Cardiac septum (tissue), 1 donor: ENCODE measurements at regions not wholly inside any gene's neighbourhood (a gene's known extent, or its start where the extent isn't known, plus 50 kb on each side); places are given as distances from the start of the nearest gene placed in this dataset.

Source experiments
- DNase-seq: peaks from one replicate; pipeline ENCODE4 v3.0.0-alpha.2; 2020; ENCODE audit warnings: low spot score
- intact Hi-C: fragments of 100-400 bp; cut with DNase I; formaldehyde crosslinking; loops from one replicate; pipeline ENCODE4 v1.14.0; 2022
- donor health status: DM: no; HTN: no; CAD: no.

DNA sequence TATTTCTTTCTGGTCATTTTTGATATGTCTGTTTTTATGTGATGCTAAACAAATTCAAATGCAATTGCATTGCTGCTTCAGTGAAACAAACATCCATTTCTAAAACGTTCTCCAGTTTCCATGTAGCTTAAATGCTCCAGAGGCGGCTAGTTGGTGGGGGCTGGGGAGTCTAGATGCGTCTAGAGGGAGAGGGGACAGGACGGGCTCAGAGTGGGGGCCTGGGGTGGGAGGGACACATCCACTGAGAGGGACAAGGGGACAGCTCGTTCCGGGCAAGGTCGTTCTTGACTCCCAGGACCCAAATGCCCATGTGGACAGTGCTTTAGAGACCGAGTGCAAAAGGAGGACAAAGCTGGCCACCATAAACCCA, 102.3 kb downstream of the FOXL1 start:
- no peak for DNase-seq
- intact Hi-C loops: no loop called here

DNA sequence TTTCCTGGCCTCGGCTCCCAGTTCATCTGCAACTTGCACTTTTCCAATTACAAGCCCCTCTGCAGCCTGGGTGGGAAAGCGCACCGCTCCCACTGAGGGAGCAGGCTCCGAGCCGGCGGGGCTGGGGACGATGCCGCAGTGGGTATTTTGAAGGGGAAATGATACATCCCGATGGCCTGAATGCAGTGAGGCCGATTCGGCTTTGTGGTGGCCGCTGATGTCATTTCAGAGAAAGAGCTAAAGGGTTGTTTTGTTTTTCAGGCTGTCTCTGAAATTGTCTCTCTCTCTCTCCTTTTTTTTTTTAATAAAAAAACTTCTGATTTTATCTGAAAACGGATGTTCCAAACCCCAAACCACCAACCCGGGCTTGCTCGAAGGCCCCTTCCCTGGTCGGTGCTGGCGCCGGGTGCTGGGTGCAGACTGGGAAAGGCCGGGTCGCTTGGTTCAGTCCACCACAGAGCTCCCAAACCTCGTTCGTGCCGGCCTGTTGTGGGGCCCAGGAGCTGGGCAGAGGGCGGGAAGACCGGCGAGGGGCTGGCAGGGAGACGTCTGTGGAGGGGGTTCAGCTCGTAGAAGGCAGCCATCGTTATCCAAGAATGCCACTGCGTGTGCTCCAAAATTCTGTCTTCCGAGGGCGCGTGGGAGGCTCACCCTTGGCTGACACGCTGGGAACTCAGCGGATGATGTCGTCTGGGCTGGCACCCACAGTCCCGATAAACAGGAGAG, 102.8 kb downstream of the FOXL1 start:
- intact Hi-C loops: no loop called here
- no peak for DNase-seq

DNA sequence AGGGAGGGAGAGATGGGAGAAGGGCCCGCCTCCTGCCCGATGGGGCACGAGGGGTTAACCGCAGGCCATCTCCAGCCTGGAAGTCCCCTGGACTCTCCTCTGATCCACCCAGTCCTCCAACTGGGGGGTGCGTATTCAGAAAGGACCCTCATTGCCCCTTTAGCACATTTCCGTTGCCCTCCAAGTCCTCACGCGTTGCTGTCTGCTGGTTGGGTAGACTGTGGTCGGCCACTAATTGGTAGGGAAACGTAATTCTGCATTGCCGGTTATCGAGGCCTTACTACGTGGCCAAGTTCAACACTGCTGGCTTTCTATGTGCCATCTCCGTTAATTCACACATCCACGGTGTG, 103.4 kb downstream of the FOXL1 start:
- intact Hi-C loops: no loop called here
- no peak for DNase-seq

DNA sequence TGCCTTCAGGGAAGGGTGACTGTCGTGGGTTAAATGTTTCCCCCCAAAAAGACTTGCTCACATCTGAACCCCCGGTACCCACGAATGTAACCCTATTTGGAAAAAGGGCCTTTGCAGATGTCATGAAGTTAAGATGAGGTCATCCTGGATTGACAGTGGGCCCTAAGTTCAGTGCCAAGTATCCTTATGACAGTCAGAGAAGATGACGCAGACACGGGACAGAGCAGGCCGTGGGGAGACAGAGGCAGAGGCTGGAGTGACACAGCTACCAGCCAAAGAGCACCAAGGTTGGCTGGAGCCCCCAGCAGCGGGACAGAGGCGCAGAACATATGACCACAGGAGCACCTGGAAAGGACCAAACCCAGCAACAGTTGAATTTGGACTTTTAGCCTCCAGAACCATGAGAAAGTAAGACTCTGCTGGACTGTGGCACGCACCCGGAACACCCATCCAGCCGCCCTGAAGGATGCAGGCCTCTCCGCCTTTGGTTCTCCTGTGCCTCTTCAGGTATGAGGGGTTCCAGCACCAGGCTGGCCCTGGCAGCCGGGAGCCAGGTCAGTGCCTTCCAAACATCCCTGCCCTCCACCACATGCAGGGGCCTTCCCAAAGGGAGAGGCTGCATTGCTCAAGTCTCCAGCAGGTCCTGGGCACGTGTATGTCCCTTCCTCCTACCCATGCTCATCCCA, 104.0 kb downstream of the FOXL1 start:
- no peak for DNase-seq
- intact Hi-C loops: no loop called here

DNA sequence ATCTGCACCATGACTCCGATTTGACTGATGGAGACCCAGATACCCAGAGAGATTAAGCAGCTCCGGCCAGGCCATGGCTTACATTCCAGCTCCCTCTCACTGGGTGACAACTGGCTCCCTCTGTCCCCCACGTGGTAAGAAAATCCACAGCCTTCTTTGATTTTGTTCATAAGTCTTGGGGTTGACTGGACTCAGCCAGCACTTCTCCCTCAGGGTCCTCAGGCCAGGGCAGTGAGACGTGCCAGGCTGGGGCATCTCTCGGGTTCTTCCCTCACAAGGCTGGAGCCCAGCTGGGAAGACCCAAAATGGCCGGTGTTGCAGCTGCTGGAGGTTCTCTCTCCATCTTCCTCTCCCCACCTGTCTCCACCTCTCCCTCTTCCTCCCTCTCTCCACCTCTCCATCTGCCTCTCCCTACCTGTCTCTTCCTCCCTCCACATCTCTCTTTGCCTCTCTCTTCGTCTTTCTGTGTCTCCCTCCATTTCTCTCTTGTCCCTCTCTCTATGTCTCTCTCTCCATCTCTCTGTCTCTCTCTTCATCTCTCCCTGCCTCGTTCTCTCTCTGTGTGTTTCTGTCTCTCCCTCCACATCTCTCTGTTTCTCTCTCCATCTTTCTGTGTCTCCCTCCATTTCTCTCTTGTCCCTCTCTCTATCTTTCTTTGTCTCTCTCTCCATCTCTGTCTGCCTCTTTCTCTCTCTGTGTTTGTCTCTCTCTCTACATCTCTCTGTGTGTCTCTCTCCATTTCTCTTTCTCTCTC, 105.3 kb downstream of the FOXL1 start:
- intact Hi-C loops: no loop called here

DNA sequence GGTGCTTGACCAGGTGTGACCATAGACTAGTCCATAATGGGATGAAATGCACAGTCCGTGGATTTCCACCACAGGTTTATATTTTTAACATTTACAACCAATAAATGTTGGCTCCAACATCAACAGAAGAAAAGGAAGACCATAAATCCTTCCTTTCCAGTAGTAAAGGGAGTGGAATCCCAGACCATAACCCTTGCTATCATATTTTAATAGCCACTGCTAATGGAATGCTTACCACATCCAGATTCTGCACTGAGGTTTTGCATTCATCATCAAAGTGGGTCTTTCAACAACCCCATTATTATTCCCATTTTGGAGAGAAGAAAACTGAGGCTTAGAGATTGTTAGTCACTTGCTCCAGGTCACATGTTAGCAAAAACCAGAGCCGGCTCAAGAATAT, 106.7 kb downstream of the FOXL1 start:
- DNase-seq: no peak
- intact Hi-C loops: no loop called here

More for the DNA sequence above, 105.3 kb downstream of the FOXL1 start:
- DNase-seq: no peak

DNA sequence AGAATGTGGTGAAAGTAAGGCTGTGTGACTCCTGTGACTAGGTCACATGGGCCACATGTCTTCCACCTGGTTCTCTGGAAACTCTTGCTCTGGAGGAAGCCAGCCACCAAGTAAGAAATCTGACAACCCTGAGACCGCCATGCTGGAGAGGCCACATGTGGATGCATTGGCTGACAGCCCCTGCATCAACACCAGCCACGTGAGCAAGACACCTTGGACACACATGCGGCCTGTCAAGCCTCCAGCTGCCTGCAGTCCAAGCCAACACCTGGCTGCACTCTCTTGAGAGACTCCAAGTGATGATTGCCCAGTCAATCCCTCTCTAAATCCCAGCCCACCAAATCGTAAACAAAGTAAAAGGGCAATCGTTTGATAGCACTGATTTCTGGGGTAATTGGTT, 112.6 kb downstream of the FOXL1 start:
- no peak for DNase-seq
- intact Hi-C loops: no loop called here

DNA sequence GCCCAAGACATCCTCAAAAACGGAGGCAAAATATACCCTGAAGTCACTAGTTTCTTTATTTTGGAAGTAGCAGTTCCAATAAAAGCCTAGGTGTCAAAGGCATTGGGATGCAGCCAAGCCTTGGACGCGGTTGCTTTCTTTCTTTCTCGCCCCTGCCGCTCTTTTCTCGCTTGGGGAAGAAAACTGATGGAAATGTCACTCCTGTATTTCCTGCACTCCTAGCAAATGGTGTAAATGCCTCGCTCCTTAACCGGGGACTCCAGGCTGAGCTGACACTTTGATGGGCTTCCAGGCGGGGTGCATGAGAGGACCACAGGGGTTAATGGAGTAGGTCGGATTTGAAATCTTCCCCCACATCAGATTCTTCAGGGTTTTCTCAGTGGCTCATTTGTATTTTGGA, 114.1 kb downstream of the FOXL1 start:
- intact Hi-C loops: no loop called here
- no peak for DNase-seq

DNA sequence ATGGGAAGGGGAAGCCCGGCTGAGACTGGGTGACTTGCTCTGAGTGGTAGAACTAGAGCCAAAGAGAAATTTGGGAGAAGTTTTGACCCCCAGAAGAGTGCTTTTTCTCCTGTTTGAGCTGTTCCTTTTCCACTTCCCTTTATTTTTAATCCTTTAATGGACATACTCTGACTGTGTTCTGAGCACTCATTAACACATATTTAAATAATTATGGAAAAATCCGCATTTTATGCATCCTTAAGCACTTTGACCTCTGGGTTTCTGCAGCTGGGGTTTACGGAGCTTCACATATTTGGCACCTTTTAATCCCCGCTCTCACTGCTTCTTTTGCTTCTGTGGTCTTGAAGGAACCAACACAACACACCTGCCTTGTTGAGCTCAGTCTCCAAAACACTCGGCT, 114.7 kb downstream of the FOXL1 start:
- DNase-seq: no peak
- intact Hi-C loops: no loop called here

DNA sequence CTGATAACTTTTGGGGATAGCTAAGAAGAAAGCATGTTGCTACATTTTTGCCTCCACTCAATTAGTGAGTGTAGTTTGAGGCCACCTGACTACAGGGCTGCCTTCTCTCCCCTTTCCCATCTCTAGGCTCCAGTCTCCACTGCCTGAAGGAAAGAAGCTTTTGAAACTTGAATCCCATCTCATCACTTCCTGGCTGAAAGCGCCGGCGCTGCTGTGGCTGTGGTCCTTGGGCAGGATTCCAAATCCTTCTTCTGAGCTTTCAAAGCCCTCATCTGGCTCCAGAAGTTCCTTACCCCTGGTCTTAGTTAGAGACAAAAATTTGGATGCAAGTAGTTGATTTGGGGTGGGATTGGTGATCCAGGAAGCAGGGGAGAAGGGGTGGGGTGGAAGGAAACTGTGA, 119.4 kb downstream of the FOXL1 start:
- DNase-seq: no peak
- intact Hi-C loops: no loop called here

DNA sequence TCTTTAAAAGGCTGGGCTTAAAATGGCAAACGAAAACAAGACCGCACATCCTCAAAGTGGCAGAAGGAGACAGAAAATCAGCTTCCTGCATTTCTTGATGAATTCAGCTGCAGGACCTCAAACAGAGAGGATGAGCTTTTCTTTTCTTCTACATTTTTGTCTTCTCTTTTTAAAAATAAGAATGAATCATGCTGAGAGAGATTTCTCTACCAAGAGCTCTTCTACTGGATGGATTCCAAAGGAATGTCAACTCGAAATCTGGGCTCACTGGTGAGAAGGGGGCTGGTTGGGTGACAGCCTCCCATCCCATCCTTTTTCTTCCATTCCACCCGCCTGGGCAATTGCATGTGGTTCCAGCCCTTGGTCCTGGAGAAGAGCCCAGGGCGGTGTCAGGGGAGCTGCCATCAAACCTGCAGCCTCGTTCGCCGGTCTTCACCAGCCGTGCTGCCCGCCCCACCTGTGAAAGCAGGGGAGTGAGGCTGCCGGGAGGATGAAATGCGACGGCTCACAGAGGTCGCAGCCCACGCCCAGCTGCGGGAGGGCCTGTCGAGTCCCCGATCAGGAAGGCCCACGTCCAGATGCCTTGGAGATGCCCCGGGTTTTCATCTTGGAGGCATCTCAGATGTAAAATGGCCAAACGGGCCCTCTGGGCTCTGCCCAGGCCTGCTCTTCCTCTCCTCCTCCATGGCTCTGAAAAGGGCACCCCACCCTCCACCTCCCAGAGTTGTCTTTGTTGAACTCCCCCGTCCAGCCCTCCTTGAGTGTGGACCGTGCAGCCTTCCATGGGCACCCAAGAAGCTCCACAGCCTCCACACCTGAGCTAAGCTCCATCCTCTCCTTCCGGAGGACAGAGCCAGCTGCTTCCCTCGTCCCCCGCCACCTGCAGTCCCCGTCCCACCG, 121.9 kb downstream of the FOXL1 start:
- no peak for DNase-seq
- intact Hi-C loops: no loop called here

DNA sequence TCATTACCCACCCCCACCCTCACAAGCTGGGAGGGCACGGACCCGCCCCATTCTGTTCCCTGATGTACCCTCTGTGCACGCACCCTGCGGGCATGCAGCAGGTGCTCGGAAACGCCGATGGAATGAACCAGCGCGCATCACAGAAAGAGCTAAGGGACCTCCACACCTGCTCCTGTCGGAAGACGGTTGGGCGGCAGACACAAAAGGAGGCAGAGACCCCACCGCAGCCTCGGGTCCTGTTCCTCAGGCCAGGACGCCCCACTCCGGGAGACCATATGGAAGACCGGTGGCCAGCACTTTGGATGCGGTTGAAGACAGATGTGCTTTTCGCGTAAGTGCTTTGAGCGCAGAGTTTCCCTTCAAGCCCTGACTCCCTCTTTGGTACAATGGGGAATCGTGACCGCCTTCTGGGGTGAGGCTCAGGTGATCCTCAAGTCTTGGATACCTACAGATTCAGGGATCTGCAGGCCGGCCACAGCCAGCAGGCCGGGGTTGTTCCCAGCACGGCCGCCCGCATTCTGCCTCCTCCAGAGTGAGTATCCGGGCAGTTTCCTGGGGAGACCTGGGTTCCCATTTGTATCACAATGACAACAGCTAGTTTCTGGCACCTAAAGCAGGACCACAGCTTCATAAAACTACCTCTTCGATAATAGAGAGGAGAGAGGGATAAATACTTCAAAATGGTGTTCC, 123.1 kb downstream of the FOXL1 start:
- intact Hi-C loops: no loop called here
- no peak for DNase-seq

DNA sequence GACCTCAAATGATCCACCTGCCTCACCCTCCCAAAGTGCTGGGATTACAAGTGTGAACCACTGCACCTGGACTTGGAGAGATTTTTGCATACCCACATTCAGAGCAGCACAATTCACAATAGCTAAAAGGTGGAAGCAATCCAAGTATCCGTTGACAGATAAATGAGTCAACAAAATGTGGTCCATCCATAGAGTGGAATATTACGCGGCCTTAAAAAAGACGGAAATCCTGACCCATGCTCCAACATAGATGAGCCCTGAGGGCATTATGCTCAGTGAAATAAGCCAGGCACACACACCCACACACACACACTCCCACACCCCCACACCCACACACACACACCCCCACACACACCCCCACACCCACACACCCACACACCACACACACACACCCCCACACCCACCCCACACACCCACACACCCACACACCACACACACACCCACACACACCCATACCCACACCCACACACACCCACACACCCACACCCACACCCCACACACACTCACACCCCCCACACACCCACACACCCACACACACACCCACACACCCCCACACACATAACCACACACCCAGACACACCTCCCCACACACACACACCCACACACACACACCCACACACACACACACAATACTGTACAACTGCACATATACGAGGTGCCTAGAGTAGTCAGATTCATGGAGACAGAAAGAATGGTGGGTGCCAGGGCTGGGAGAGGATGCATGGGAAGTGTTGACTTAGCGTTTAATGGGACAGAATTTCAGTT, 124.7 kb downstream of the FOXL1 start:
- intact Hi-C loops: no loop called here
- DNase-seq: no peak

DNA sequence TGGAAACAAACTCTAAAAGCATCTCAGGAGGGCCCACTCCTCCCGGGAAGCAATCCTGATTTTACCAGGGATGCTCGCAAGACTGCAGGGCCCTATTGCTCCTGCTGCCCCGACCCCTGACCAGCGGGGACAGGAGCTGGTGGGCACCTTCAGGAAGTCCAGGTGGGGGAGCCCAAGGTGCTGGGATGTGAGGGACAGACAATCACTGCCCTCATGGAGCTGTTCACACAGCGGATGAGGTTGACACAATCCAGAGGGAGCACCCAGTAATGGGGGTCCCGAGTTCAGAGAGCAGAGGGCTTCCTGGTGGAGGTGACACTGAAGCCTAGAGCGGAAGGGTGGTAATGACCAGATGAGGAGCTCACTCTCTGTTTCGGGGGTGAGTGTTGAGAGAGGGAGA, 126.2 kb downstream of the FOXL1 start:
- no peak for DNase-seq
- intact Hi-C loops: no loop called here

DNA sequence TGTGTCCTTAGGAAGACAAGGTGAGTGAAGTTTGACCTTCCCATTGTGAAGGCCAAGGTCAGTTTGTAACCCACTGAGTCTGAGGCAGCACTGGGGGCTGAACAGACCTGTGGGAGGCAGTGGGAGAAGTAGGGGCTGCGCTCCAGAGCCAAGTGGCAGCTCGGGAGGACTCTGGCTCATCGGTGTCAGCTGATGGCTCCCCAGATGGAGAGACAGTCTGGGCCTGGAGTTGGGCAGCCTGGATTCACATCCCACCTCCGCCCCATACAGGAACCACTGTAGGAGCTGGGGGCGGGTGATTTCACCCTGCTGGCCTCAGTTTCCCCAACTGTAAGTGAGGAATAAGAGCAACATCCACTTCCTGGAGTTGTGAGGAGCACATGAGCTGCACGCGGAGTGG, 128.4 kb downstream of the FOXL1 start:
- intact Hi-C loops: no loop called here
- no peak for DNase-seq

DNA sequence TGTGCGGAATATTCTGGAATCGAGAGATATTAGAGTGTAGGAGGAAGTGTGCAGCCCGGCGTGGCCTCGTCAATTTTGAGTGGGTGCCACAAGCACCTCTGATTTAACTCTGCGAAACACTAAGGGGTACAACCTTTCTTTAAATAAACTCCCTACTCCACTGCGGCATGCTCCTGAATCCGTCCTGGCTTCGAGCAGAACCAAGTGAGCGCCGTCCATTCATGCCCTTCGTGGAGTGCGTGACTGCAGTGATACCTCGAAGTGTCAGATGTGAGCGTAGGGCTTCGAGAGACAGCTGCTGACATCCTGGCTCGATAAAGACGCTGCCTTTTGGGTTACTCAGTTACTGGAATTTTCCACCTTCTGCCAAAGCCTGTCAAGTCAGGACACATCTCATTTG, 128.8 kb downstream of the FOXL1 start:
- intact Hi-C loops: no loop called here
- DNase-seq: no peak

DNA sequence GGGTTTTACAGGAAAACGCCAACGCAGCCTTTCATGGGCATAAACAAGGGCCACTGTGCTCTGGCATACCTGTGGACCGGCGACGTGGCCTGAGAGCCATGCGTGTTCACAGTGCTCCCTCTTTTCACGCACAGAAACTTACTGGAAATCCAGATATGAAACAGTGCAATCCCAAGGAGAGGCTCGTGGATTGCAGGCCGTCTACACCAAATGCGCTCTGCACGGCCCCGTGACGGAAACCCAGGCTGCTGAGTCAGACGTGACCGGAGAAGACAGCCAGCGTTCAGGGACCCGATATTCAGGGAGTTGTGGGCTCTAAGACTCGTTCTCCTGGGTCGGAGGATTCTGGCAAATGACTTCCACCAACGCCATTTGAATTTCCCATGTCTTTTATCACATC, 129.2 kb downstream of the FOXL1 start:
- no peak for DNase-seq
- intact Hi-C loops: no loop called here

DNA sequence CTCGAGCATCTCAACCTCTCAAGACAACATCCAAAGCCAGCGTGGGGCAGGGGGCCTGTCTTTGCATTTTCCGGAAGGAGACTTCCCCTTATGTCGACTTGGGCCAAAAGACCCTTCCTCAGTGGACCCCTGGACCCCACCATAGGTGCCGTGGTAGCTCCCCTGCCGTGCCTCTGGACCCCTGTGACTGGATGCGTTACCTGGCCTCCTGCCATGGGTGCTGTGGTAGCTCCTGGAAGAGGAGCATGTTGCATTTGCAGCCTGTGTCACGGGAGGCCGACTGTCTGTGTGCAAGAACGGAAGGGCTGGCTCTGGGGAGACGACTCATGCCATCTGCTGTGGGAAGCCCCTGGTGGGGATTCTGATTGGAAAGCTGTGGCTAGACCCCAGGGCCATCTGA, 130.1 kb downstream of the FOXL1 start:
- intact Hi-C loops: no loop called here
- DNase-seq: no peak

DNA sequence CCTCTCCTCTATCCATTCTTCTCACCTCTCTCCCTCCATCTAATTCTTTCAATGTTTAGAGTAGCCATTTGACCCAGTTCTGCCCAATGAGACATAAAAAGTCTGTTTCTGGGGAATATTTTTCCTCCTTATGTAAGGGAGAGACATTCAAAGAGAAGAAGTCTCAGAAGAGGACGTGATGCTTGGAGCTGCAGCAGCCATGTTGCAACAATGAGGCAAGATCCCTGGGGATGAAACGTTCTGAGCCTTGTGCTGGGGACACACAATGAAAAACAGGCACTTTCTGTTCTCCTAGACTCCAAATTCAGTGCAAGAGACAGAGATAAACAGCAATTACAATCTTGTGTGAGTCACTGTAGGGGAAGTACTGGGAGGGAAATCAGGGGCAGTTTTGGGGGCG, 130.8 kb downstream of the FOXL1 start:
- no peak for DNase-seq

More for the DNA sequence above, 130.8 kb downstream of the FOXL1 start:
- intact Hi-C loops: no loop called here
